ENCODE measurements at regions not wholly inside any gene's neighbourhood (a gene's known extent, or its start where the extent isn't known, plus 50 kb on each side); places are given as distances from the start of the nearest gene placed in this dataset.

DNA sequence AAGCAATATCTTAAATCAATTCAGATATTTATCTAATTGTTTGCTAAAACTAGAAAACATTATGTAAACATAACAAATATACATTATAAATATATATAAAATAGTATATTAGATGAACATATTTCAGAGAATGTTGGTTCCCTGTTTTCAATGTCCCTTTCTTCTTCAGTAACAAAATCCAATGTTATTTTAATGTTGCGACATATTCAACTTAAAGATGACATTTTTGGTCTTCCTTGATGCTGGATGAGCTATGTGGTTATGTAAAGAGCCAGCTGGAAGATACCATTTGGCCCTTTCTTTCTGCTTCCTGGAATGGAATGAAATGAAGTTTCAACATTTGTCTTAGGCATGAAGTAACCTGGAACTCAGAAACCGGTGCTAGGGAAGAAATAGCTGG is 668.1 kb upstream of the CDH6 start:
- no peaks in the 10 kb centered on the region for H3K4me1 ChIP-seq (ENCODE audit: control insufficient read depth, extremely low read depth, insufficient read depth, low read length)
- no peaks in the 10 kb centered on the region for H3K36me3 ChIP-seq (ENCODE audit: control insufficient read depth, insufficient read depth, low read length)
- no peak for DNase-seq (ENCODE audit: low read depth in 2 of 2)
- H3K4me3 ChIP-seq (replicated peaks in 1 of 4; ENCODE audit: control extremely low read depth in 1 of 4, insufficient read depth in 1 of 4, low read depth in 3 of 4, low read length in 4 of 4): no peak overlapping the region
- no peaks in the 10 kb centered on the region for H3K9me3 ChIP-seq (ENCODE audit: control insufficient read depth, insufficient read depth, low read depth, low read length)
- H3K27ac ChIP-seq (ENCODE audit: insufficient read depth, low read length): no peak overlapping the region
- no peak overlapping the region for H3K9ac ChIP-seq (ENCODE audit: insufficient read depth, low read length)
- no peaks in the 10 kb centered on the region for H3K79me2 ChIP-seq (ENCODE audit: control insufficient read depth, insufficient read depth, low read length)
- no peak for TF ChIP-seq EZH2 (IDR thresholded peaks at IDR 0.05; ENCODE audit: low read length, missing control alignments)
- TF ChIP-seq, protein P1, sequence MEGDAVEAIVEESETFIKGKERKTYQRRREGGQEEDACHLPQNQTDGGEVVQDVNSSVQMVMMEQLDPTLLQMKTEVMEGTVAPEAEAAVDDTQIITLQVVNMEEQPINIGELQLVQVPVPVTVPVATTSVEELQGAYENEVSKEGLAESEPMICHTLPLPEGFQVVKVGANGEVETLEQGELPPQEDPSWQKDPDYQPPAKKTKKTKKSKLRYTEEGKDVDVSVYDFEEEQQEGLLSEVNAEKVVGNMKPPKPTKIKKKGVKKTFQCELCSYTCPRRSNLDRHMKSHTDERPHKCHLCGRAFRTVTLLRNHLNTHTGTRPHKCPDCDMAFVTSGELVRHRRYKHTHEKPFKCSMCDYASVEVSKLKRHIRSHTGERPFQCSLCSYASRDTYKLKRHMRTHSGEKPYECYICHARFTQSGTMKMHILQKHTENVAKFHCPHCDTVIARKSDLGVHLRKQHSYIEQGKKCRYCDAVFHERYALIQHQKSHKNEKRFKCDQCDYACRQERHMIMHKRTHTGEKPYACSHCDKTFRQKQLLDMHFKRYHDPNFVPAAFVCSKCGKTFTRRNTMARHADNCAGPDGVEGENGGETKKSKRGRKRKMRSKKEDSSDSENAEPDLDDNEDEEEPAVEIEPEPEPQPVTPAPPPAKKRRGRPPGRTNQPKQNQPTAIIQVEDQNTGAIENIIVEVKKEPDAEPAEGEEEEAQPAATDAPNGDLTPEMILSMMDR (conservative IDR thresholded peaks at IDR 0.05 in 1 of 2, IDR thresholded peaks at IDR 0.05 in 1 of 2; ENCODE audit: low read depth in 1 of 2, low read length in 2 of 2): no peak
- H2AFZ ChIP-seq (ENCODE audit: low read length): no peak overlapping the region
- H3K4me2 ChIP-seq (ENCODE audit: extremely low read depth, insufficient read depth, low read length): no peak overlapping the region
- no peaks in the 10 kb centered on the region for H4K20me1 ChIP-seq (ENCODE audit: control insufficient read depth, extremely low read depth, insufficient read depth, low read length)
- H3K27me3 ChIP-seq (ENCODE audit: control insufficient read depth, insufficient read depth, low read length): no peaks in the 10 kb centered on the region

DNA sequence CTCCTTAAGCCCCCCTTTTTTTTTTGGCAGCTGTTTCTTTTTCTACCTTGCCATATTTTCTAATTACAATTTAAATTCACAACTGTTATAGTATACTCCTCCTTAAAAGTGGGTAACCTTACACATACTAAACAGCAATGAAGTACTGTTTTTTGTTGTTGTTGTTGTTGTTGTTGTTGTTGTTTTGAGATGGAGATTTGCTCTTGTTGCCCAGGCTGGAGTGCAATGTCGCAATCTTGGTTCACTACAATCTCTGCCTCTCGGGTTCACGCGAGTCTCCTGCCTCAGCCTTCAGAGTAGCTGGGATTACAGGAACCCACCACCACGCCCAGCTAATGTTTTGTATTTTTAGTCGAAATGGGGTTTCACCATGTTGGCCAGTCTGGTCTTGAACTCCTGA is 669.1 kb upstream of the CDH6 start:
- Histone ChIP-seq H3K4me1 (ENCODE audit: control insufficient read depth, extremely low read depth, insufficient read depth, low read length) (no peaks in the 10 kb centered on the region), H3K36me3 (ENCODE audit: control insufficient read depth, insufficient read depth, low read length) (no peaks in the 10 kb centered on the region), H3K9me3 (ENCODE audit: control insufficient read depth, insufficient read depth, low read depth, low read length) (no peaks in the 10 kb centered on the region), H2AFZ (ENCODE audit: low read length) (no peak overlapping the region), H3K4me3 (replicated peaks in 1 of 4; ENCODE audit: control extremely low read depth in 1 of 4, insufficient read depth in 1 of 4, low read depth in 3 of 4, low read length in 4 of 4) (no peak overlapping the region), H3K4me2 (ENCODE audit: extremely low read depth, insufficient read depth, low read length) (no peak overlapping the region), H3K27me3 (ENCODE audit: control insufficient read depth, insufficient read depth, low read length) (no peaks in the 10 kb centered on the region), H4K20me1 (ENCODE audit: control insufficient read depth, extremely low read depth, insufficient read depth, low read length) (no peaks in the 10 kb centered on the region), H3K79me2 (ENCODE audit: control insufficient read depth, insufficient read depth, low read length) (no peaks in the 10 kb centered on the region), H3K27ac (ENCODE audit: insufficient read depth, low read length) (no peak overlapping the region), H3K9ac (ENCODE audit: insufficient read depth, low read length) (no peak overlapping the region)
- TF ChIP-seq, protein P1 (conservative IDR thresholded peaks at IDR 0.05 in 1 of 2, IDR thresholded peaks at IDR 0.05 in 1 of 2; ENCODE audit: low read depth in 1 of 2, low read length in 2 of 2): no peak
- no peak for TF ChIP-seq EZH2 (IDR thresholded peaks at IDR 0.05; ENCODE audit: low read length, missing control alignments)
- no peak for DNase-seq (ENCODE audit: low read depth in 2 of 2)

DNA sequence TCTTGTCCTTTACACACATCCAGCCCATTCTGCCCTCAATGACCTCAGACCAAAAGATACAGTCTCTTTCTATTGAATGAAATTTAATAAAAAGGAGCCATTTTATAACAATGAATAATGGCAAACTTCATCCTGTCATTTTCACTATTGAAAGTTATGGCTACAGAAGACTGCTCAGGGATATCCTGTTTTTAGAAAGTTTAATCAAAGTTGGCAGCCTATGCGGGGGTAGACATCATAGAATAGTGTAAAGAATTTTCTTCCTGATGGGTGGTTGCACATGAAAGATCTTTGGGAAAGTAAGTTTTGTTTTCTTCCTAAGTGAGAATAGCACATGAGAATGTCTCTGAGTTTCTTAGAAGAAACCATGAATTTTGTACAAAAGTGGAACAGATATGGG is 670.4 kb upstream of the CDH6 start:
- Histone ChIP-seq H3K4me1 (ENCODE audit: control insufficient read depth, extremely low read depth, insufficient read depth, low read length) (no peaks in the 10 kb centered on the region), H3K4me3 (replicated peaks in 1 of 4; ENCODE audit: control extremely low read depth in 1 of 4, insufficient read depth in 1 of 4, low read depth in 3 of 4, low read length in 4 of 4) (no peak overlapping the region), H3K27me3 (ENCODE audit: control insufficient read depth, insufficient read depth, low read length) (no peaks in the 10 kb centered on the region), H3K27ac (ENCODE audit: insufficient read depth, low read length) (no peak overlapping the region), H2AFZ (ENCODE audit: low read length) (no peak overlapping the region), H3K9ac (ENCODE audit: insufficient read depth, low read length) (no peak overlapping the region), H3K79me2 (ENCODE audit: control insufficient read depth, insufficient read depth, low read length) (no peaks in the 10 kb centered on the region), H4K20me1 (ENCODE audit: control insufficient read depth, extremely low read depth, insufficient read depth, low read length) (no peaks in the 10 kb centered on the region), H3K36me3 (ENCODE audit: control insufficient read depth, insufficient read depth, low read length) (no peaks in the 10 kb centered on the region), H3K4me2 (ENCODE audit: extremely low read depth, insufficient read depth, low read length) (no peak overlapping the region), H3K9me3 (ENCODE audit: control insufficient read depth, insufficient read depth, low read depth, low read length) (no peaks in the 10 kb centered on the region)
- TF ChIP-seq EZH2 (IDR thresholded peaks at IDR 0.05; ENCODE audit: low read length, missing control alignments): no peak
- TF ChIP-seq, protein P1 (conservative IDR thresholded peaks at IDR 0.05 in 1 of 2, IDR thresholded peaks at IDR 0.05 in 1 of 2; ENCODE audit: low read depth in 1 of 2, low read length in 2 of 2): no peak
- DNase-seq (ENCODE audit: low read depth in 2 of 2): no peak

Measured in fibroblast of lung (primary cell).